ENCODE measurements at regions not wholly inside any gene's neighbourhood (a gene's known extent, or its start where the extent isn't known, plus 50 kb on each side); places are given as distances from the start of the nearest gene placed in this dataset.

DNA sequence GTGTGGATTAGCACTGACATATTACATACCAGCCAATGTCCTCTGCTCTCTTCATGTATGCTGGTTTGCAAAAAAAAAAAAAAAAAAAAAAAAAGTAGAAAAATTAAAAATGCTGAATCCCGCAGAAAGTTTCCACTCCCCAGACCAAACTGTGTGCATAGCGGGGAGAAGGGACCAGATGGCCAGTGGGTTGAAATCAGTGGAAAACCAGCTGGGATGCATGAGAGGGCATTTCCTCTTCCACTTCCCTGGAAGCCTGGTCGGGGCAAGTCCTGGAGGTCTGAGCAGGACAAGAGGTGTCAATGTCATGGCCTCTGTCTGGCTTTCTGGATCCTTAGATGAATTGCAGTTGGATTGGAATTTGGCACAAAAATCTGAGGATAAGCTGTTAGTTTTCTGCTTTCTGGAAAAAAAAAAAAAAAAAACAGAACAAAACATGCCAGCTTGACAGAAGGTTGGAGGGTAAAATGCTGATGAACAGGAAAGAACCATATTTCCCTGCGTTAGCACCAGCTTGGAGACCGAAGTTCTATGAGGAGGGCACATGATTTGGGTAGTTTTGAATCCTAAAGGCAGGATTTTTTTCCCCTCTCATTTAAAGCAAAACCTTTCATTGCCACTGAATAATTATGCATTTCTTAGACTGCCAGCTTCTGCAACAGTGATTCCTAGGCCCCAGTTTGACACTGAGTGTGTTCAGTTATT, 941.5 kb upstream of the EEF2KMT start:
- no peak overlapping the region for H3K4me3 Mint-ChIP-seq
- Histone ChIP-seq H3K36me3 (ENCODE audit: insufficient read depth) (no peaks in the 10 kb centered on the region; the same call in 1 of the 2 replicates), H3K4me1 (ENCODE audit: insufficient read depth) (peaks cover 9% of the 10 kb centered on the region), H3K9me2 (ENCODE audit: insufficient read depth) (no peaks in the 10 kb centered on the region), H4K20me1 (replicated peaks; ENCODE audit: insufficient read depth) (no peaks in the 10 kb centered on the region), H2AFZ (no peak overlapping the region), H3K27ac (ENCODE audit: low read depth) (no peak overlapping the region), H3K79me2 (replicated peaks; ENCODE audit: insufficient read depth) (no peaks in the 10 kb centered on the region), H3F3A (replicated peaks; ENCODE audit: low read depth) (no peaks in the 10 kb centered on the region), H3K4me3 (no peak overlapping the region), H3K27me3 (ENCODE audit: insufficient read depth) (no peaks in the 10 kb centered on the region), H3K4me2 (no peak overlapping the region)
- no peaks in the 10 kb centered on the region for H3K27me3 Mint-ChIP-seq (ENCODE audit: insufficient read depth, low read depth, poor library complexity)
- H3K9me3 Mint-ChIP-seq, result peaks cover 7% of the 10 kb centered on the region
- no peak for ATAC-seq
- no peak overlapping the region for H3K27ac Mint-ChIP-seq
- peaks cover 14% of the 10 kb centered on the region for H3K4me1 Mint-ChIP-seq
- no peaks in the 10 kb centered on the region; the same call in 2 of the 3 replicates for H3K36me3 Mint-ChIP-seq (ENCODE audit: low read depth)
- TF ChIP-seq ZNF331 (CRISPR knock-in tag; IDR thresholded peaks at IDR 0.05; ENCODE audit: low read depth) (no peak), EZH2 (IDR thresholded peaks at IDR 0.05; ENCODE audit: low read depth, unreplicated experiment) (no peak), NANOG (IDR thresholded peaks at IDR 0.05; ENCODE audit: borderline replicate concordance) (no peak), ZNF114 (CRISPR knock-in tag; IDR thresholded peaks at IDR 0.05) (no peak), CREB1 (CRISPR knock-in tag; IDR thresholded peaks at IDR 0.05; ENCODE audit: low read depth) (no peak), EZH2phosphoT487 (IDR thresholded peaks at IDR 0.05; ENCODE audit: unreplicated experiment) (no peak), STAT1 (IDR thresholded peaks at IDR 0.05; ENCODE audit: unreplicated experiment) (no peak), JUNB (IDR thresholded peaks at IDR 0.05; ENCODE audit: unreplicated experiment) (no peak), POLR2AphosphoS5 (IDR thresholded peaks at IDR 0.05; ENCODE audit: low read depth) (no peak)
- TF ChIP-seq, protein P1, sequence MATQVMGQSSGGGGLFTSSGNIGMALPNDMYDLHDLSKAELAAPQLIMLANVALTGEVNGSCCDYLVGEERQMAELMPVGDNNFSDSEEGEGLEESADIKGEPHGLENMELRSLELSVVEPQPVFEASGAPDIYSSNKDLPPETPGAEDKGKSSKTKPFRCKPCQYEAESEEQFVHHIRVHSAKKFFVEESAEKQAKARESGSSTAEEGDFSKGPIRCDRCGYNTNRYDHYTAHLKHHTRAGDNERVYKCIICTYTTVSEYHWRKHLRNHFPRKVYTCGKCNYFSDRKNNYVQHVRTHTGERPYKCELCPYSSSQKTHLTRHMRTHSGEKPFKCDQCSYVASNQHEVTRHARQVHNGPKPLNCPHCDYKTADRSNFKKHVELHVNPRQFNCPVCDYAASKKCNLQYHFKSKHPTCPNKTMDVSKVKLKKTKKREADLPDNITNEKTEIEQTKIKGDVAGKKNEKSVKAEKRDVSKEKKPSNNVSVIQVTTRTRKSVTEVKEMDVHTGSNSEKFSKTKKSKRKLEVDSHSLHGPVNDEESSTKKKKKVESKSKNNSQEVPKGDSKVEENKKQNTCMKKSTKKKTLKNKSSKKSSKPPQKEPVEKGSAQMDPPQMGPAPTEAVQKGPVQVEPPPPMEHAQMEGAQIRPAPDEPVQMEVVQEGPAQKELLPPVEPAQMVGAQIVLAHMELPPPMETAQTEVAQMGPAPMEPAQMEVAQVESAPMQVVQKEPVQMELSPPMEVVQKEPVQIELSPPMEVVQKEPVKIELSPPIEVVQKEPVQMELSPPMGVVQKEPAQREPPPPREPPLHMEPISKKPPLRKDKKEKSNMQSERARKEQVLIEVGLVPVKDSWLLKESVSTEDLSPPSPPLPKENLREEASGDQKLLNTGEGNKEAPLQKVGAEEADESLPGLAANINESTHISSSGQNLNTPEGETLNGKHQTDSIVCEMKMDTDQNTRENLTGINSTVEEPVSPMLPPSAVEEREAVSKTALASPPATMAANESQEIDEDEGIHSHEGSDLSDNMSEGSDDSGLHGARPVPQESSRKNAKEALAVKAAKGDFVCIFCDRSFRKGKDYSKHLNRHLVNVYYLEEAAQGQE (IDR thresholded peaks at IDR 0.05; ENCODE audit: unreplicated experiment), result no peak
- TF ChIP-seq, protein P2, sequence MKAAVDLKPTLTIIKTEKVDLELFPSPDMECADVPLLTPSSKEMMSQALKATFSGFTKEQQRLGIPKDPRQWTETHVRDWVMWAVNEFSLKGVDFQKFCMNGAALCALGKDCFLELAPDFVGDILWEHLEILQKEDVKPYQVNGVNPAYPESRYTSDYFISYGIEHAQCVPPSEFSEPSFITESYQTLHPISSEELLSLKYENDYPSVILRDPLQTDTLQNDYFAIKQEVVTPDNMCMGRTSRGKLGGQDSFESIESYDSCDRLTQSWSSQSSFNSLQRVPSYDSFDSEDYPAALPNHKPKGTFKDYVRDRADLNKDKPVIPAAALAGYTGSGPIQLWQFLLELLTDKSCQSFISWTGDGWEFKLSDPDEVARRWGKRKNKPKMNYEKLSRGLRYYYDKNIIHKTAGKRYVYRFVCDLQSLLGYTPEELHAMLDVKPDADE (IDR thresholded peaks at IDR 0.05), result no peak
- TF ChIP-seq, protein P3, sequence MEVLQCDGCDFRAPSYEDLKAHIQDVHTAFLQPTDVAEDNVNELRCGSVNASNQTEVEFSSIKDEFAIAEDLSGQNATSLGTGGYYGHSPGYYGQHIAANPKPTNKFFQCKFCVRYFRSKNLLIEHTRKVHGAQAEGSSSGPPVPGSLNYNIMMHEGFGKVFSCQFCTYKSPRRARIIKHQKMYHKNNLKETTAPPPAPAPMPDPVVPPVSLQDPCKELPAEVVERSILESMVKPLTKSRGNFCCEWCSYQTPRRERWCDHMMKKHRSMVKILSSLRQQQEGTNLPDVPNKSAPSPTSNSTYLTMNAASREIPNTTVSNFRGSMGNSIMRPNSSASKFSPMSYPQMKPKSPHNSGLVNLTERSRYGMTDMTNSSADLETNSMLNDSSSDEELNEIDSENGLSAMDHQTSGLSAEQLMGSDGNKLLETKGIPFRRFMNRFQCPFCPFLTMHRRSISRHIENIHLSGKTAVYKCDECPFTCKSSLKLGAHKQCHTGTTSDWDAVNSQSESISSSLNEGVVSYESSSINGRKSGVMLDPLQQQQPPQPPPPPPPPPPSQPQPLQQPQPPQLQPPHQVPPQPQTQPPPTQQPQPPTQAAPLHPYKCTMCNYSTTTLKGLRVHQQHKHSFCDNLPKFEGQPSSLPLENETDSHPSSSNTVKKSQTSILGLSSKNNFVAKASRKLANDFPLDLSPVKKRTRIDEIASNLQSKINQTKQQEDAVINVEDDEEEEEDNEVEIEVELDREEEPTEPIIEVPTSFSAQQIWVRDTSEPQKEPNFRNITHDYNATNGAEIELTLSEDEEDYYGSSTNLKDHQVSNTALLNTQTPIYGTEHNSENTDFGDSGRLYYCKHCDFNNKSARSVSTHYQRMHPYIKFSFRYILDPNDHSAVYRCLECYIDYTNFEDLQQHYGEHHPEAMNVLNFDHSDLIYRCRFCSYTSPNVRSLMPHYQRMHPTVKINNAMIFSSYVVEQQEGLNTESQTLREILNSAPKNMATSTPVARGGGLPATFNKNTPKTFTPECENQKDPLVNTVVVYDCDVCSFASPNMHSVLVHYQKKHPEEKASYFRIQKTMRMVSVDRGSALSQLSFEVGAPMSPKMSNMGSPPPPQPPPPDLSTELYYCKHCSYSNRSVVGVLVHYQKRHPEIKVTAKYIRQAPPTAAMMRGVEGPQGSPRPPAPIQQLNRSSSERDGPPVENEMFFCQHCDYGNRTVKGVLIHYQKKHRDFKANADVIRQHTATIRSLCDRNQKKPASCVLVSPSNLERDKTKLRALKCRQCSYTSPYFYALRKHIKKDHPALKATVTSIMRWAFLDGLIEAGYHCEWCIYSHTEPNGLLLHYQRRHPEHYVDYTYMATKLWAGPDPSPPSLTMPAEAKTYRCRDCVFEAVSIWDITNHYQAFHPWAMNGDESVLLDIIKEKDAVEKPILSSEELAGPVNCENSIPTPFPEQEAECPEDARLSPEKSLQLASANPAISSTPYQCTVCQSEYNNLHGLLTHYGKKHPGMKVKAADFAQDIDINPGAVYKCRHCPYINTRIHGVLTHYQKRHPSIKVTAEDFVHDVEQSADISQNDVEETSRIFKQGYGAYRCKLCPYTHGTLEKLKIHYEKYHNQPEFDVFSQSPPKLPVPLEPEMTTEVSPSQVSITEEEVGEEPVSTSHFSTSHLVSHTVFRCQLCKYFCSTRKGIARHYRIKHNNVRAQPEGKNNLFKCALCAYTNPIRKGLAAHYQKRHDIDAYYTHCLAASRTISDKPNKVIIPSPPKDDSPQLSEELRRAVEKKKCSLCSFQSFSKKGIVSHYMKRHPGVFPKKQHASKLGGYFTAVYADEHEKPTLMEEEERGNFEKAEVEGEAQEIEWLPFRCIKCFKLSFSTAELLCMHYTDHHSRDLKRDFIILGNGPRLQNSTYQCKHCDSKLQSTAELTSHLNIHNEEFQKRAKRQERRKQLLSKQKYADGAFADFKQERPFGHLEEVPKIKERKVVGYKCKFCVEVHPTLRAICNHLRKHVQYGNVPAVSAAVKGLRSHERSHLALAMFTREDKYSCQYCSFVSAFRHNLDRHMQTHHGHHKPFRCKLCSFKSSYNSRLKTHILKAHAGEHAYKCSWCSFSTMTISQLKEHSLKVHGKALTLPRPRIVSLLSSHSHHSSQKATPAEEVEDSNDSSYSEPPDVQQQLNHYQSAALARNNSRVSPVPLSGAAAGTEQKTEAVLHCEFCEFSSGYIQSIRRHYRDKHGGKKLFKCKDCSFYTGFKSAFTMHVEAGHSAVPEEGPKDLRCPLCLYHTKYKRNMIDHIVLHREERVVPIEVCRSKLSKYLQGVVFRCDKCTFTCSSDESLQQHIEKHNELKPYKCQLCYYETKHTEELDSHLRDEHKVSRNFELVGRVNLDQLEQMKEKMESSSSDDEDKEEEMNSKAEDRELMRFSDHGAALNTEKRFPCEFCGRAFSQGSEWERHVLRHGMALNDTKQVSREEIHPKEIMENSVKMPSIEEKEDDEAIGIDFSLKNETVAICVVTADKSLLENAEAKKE (CRISPR knock-in tag; IDR thresholded peaks at IDR 0.05), result no peak
- no peak for DNase-seq (ENCODE audit: low spot score)
